ENCODE measurements at regions not wholly inside any gene's neighbourhood (a gene's known extent, or its start where the extent isn't known, plus 50 kb on each side); places are given as distances from the start of the nearest gene placed in this dataset.

DNA sequence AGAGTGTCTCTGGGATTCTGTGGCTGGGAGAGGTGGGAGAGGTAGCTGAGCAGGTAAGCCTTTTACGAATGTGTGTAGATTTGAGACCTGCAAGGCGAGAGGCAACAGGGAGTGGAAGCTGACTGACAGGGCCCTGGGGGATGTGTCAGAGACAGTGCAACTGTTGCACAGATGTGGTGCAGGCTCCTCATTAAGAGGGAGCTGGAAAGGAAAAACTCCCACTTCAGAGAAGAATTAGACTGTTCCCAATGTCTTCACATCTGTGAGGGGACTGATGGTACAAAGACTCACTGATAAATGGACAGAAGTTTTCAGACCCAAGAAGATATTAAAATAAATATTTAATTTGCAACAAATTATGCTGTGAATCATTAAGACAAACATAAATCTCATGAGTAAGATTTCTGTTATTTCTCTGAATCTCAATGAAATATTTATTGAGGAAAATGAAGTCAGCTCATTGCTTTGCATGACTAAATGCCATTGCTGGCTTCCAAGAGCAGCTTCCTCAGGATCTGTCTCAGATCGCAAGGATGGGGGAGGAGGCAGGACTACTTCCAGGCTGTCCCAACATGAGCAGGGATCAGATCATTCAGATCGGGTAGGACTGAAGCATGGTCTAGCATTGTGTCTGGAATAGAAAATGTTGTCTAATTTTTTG, 127.3 kb upstream of the ROPN1 start:
- no peak for DNase-seq (ENCODE audit: low read depth)
- no peak overlapping the region for H3K4me3 ChIP-seq (ENCODE audit: low read depth, low read length)
- TF ChIP-seq, protein P1, sequence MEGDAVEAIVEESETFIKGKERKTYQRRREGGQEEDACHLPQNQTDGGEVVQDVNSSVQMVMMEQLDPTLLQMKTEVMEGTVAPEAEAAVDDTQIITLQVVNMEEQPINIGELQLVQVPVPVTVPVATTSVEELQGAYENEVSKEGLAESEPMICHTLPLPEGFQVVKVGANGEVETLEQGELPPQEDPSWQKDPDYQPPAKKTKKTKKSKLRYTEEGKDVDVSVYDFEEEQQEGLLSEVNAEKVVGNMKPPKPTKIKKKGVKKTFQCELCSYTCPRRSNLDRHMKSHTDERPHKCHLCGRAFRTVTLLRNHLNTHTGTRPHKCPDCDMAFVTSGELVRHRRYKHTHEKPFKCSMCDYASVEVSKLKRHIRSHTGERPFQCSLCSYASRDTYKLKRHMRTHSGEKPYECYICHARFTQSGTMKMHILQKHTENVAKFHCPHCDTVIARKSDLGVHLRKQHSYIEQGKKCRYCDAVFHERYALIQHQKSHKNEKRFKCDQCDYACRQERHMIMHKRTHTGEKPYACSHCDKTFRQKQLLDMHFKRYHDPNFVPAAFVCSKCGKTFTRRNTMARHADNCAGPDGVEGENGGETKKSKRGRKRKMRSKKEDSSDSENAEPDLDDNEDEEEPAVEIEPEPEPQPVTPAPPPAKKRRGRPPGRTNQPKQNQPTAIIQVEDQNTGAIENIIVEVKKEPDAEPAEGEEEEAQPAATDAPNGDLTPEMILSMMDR (IDR thresholded peaks at IDR 0.05; ENCODE audit: low read depth, low read length, missing control alignments): no peak

DNA sequence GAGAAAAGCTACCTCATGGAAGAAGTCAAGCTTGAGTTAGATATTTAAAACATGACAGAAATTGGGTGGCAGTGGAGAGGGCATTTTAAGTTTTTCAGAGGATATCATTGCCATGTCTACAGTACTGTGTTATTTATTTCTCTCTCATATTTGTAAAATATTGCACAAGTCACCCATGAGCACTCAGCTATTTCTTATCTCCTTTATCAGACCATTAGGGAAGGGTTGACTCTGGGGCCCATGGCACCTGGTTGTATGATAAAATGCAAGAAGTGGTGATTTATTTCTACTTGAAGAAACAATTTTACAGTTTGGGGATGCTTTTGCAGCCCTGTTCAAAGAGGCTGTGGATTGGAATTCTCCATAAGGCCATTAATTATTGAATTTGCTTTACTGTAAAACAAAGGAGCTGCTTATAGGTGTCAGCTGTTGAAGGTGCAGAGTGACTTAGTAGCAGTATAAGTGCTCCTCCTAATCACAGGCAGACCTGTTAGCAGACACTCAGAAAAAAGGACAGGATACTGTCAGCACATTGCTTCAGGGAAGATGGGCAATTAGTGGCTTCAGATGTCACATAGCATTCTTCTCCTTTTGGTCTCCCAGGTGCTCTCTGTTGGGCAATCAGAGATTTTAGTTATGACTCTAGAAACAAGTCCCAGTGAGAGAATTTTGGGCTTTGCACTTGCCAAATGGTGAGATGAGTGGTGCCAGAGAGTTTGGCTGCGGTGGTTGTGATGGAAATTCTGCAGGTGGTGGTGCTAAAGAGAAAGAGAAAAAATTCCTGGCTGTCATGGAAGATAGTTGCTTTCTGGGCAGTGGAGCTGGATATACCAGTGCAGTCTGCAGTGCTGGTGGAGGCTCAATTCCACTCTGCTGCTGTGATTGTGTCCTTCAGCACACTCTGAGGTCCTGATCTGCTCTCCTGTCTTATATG, 129.7 kb upstream of the ROPN1 start:
- TF ChIP-seq, protein P1 (IDR thresholded peaks at IDR 0.05; ENCODE audit: low read depth, low read length, missing control alignments): no peak
- no peak overlapping the region for H3K4me3 ChIP-seq (ENCODE audit: low read depth, low read length)
- no peak for DNase-seq (ENCODE audit: low read depth)

DNA sequence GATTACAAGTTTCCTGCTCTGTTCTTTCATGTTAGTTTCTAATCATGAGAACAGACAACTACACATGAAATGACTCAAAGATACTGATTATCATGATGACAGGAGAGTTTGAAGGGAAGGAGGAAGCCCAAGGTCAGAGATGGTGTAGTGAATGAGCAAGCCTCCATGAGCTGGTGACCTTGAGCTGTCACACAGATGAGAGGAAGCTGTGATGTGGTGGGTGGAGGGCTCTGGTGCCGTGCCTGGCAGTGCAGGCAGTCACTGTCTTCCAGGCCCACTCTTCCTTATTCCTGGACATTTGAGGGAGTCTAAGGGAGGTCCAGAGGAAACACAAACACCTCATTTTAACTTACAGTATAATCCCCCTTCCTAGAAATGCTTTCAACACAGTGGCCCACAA, 133.4 kb upstream of the ROPN1 start:
- no peak overlapping the region for H3K4me3 ChIP-seq (ENCODE audit: low read depth, low read length)
- DNase-seq (ENCODE audit: low read depth): no peak
- TF ChIP-seq, protein P1 (IDR thresholded peaks at IDR 0.05; ENCODE audit: low read depth, low read length, missing control alignments): no peak

DNA sequence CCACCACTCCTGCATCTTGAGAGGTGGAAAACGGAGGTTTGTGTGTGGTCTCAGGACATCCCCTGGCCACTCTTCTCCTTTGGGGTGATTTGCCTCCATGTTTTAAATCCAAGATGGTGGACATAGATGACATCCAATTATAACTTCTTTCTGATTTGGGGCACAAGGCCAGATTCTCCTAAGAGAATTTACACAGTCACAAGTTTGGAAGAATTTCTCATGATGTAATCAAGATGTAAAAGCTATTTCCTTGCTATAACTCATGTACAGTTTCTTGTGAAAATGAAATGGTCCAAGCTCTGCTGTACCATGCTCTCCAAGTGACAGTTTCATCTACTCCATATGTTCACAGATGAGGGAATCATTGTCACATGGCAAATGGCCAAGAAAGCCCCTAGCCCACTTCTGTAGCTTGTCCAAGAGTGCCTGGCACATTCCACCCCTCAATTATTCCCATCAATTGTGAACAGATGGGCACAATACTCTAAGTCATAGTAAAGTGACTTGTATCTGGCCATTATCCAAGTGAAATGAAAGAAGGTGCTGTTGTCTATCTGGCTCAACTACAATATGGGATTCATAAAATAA, 134.6 kb upstream of the ROPN1 start:
- no peak for DNase-seq (ENCODE audit: low read depth)
- TF ChIP-seq, protein P1 (IDR thresholded peaks at IDR 0.05; ENCODE audit: low read depth, low read length, missing control alignments): no peak
- H3K4me3 ChIP-seq (ENCODE audit: low read depth, low read length): no peak overlapping the region

DNA sequence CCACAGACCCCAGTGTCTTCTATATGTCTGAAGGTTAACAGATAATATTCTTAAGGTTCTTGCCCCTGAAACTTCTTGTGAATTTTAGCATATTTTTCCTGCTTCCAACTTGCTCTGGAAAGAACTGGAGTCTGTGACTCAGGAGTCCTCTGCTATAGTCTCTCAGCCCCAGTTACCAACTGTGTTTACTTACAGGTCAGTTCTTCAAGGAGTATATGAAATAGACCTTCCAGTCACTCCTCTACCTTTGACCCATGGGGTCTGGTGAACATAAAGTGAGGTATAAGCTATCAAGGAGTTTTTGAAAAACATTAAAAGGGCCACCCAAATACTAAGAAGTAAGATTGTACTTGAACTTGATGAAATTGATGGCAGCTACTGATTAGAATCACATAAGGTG, 139.2 kb upstream of the ROPN1 start:
- TF ChIP-seq, protein P1 (IDR thresholded peaks at IDR 0.05; ENCODE audit: low read depth, low read length, missing control alignments): no peak
- DNase-seq (ENCODE audit: low read depth): no peak
- no peak overlapping the region for H3K4me3 ChIP-seq (ENCODE audit: low read depth, low read length)

DNA sequence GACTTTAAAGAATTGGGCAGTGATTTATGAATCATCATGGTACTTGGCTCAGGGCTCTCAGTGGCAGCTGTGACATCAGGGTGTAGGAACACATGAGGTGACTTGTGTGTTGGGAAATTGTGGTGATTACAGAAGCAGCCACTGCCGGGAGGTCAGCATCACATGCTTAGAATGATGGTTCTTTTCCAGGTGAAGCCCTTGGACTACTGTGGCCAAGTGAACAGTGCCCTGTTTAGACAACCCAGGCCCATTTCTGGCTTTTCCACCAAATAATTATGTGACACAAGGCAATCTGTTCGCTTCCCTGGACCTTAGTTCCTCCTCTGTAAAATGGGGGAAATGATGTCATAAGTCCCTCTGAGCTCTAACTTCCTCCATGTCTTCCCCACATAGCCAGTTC, 139.7 kb upstream of the ROPN1 start:
- TF ChIP-seq, protein P1 (IDR thresholded peaks at IDR 0.05; ENCODE audit: low read depth, low read length, missing control alignments): no peak
- H3K4me3 ChIP-seq (ENCODE audit: low read depth, low read length): no peak overlapping the region
- no peak for DNase-seq (ENCODE audit: low read depth)

Data from GM12864 (cell line).